ENCODE measurements at regions not wholly inside any gene's neighbourhood (a gene's known extent, or its start where the extent isn't known, plus 50 kb on each side); places are given as distances from the start of the nearest gene placed in this dataset.

DNA sequence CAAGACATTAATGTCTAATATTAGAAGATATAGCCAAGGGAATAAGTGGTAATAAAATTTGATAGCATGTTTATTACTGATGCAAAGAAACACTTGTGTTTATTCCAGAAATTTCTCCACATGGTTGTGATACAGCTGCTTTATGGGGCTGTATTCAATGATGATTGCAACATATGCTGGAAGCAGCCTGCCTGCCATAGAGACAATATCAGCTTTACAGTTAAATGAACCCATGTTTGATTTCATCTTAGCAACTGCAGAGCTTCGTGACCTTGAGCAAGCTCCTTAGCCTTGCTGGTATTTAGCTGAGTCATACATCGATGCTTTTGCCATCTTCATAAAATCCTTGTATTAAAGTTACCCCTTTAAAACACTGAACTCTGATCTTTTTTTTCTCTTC lies 168.1 kb upstream of the STAC start:
- TF ChIP-seq, protein P1, sequence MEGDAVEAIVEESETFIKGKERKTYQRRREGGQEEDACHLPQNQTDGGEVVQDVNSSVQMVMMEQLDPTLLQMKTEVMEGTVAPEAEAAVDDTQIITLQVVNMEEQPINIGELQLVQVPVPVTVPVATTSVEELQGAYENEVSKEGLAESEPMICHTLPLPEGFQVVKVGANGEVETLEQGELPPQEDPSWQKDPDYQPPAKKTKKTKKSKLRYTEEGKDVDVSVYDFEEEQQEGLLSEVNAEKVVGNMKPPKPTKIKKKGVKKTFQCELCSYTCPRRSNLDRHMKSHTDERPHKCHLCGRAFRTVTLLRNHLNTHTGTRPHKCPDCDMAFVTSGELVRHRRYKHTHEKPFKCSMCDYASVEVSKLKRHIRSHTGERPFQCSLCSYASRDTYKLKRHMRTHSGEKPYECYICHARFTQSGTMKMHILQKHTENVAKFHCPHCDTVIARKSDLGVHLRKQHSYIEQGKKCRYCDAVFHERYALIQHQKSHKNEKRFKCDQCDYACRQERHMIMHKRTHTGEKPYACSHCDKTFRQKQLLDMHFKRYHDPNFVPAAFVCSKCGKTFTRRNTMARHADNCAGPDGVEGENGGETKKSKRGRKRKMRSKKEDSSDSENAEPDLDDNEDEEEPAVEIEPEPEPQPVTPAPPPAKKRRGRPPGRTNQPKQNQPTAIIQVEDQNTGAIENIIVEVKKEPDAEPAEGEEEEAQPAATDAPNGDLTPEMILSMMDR (IDR thresholded peaks at IDR 0.05) = no peak
- no peak for TF ChIP-seq POLR2A (IDR thresholded peaks at IDR 0.05)

Measured in lower leg skin (tissue), 3 donors.